H1 (cell line): ENCODE measurements at regions not wholly inside any gene's neighbourhood (a gene's known extent, or its start where the extent isn't known, plus 50 kb on each side); places are given as distances from the start of the nearest gene placed in this dataset.

ENCODE experiments used
- MAFK ChIP-seq: IDR thresholded peaks from 2 replicates; pipeline ENCODE4 v1.6.1; 2012; ENCODE audit warnings: low read depth, mild to moderate bottlenecking, improper control_type of control experiment, low read length
- TF ChIP-seq, protein P1 (sequence below): fragments of 300-600 bp; sonication (generic); IDR thresholded peaks from 2 replicates; pipeline ENCODE4 v1.7.1; 2012; ENCODE audit warnings: low read length, moderate library complexity, mild to moderate bottlenecking, inconsistent platforms; ENCODE audit not compliant: insufficient replicate concordance
- TF ChIP-seq, protein P2 (sequence below): IDR thresholded peaks from 2 replicates; pipeline ENCODE4 v1.6.1; 2011; ENCODE audit warnings: low read depth, mild to moderate bottlenecking, low read length; ENCODE audit not compliant: insufficient read depth

GRCh38 chr1:38424677-38425076 lies 378.1 kb upstream of the POU3F1 start (continued):
- TF ChIP-seq, protein P1, sequence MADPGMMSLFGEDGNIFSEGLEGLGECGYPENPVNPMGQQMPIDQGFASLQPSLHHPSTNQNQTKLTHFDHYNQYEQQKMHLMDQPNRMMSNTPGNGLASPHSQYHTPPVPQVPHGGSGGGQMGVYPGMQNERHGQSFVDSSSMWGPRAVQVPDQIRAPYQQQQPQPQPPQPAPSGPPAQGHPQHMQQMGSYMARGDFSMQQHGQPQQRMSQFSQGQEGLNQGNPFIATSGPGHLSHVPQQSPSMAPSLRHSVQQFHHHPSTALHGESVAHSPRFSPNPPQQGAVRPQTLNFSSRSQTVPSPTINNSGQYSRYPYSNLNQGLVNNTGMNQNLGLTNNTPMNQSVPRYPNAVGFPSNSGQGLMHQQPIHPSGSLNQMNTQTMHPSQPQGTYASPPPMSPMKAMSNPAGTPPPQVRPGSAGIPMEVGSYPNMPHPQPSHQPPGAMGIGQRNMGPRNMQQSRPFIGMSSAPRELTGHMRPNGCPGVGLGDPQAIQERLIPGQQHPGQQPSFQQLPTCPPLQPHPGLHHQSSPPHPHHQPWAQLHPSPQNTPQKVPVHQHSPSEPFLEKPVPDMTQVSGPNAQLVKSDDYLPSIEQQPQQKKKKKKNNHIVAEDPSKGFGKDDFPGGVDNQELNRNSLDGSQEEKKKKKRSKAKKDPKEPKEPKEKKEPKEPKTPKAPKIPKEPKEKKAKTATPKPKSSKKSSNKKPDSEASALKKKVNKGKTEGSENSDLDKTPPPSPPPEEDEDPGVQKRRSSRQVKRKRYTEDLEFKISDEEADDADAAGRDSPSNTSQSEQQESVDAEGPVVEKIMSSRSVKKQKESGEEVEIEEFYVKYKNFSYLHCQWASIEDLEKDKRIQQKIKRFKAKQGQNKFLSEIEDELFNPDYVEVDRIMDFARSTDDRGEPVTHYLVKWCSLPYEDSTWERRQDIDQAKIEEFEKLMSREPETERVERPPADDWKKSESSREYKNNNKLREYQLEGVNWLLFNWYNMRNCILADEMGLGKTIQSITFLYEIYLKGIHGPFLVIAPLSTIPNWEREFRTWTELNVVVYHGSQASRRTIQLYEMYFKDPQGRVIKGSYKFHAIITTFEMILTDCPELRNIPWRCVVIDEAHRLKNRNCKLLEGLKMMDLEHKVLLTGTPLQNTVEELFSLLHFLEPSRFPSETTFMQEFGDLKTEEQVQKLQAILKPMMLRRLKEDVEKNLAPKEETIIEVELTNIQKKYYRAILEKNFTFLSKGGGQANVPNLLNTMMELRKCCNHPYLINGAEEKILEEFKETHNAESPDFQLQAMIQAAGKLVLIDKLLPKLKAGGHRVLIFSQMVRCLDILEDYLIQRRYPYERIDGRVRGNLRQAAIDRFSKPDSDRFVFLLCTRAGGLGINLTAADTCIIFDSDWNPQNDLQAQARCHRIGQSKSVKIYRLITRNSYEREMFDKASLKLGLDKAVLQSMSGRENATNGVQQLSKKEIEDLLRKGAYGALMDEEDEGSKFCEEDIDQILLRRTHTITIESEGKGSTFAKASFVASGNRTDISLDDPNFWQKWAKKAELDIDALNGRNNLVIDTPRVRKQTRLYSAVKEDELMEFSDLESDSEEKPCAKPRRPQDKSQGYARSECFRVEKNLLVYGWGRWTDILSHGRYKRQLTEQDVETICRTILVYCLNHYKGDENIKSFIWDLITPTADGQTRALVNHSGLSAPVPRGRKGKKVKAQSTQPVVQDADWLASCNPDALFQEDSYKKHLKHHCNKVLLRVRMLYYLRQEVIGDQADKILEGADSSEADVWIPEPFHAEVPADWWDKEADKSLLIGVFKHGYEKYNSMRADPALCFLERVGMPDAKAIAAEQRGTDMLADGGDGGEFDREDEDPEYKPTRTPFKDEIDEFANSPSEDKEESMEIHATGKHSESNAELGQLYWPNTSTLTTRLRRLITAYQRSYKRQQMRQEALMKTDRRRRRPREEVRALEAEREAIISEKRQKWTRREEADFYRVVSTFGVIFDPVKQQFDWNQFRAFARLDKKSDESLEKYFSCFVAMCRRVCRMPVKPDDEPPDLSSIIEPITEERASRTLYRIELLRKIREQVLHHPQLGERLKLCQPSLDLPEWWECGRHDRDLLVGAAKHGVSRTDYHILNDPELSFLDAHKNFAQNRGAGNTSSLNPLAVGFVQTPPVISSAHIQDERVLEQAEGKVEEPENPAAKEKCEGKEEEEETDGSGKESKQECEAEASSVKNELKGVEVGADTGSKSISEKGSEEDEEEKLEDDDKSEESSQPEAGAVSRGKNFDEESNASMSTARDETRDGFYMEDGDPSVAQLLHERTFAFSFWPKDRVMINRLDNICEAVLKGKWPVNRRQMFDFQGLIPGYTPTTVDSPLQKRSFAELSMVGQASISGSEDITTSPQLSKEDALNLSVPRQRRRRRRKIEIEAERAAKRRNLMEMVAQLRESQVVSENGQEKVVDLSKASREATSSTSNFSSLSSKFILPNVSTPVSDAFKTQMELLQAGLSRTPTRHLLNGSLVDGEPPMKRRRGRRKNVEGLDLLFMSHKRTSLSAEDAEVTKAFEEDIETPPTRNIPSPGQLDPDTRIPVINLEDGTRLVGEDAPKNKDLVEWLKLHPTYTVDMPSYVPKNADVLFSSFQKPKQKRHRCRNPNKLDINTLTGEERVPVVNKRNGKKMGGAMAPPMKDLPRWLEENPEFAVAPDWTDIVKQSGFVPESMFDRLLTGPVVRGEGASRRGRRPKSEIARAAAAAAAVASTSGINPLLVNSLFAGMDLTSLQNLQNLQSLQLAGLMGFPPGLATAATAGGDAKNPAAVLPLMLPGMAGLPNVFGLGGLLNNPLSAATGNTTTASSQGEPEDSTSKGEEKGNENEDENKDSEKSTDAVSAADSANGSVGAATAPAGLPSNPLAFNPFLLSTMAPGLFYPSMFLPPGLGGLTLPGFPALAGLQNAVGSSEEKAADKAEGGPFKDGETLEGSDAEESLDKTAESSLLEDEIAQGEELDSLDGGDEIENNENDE = no peak
- TF ChIP-seq, protein P2, sequence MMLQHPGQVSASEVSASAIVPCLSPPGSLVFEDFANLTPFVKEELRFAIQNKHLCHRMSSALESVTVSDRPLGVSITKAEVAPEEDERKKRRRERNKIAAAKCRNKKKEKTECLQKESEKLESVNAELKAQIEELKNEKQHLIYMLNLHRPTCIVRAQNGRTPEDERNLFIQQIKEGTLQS = no peak
- TF ChIP-seq MAFK = no peak
- TF ChIP-seq, all 59 proteins: peak for 0
